B cell (primary cell): ENCODE measurements at regions not wholly inside any gene's neighbourhood (a gene's known extent, or its start where the extent isn't known, plus 50 kb on each side); places are given as distances from the start of the nearest gene placed in this dataset.

ENCODE experiments used
- ATAC-seq: fragments of 200-7000 bp; cut with Tn5 transposase; one replicate; pipeline ENCODE4 v1.10.0; 2021; ENCODE audit warnings: low read depth, mild to moderate bottlenecking, moderate number of reproducible peaks, moderate library complexity
- CTCF ChIA-PET: fragments of 350-600 bp; sonication (Branson Sonifier 250); formaldehyde crosslinking; loops from one replicate; lab custom pipeline; 2021; ENCODE audit warnings: antibody characterized with exemption, inconsistent platforms; lab: Charles Lee
- POLR2A ChIA-PET: fragments of 350-600 bp; sonication (Branson Sonifier 250); formaldehyde crosslinking; loops from one replicate; lab custom pipeline; 2021; ENCODE audit warnings: antibody characterized with exemption; lab: Charles Lee
- DNase-seq: peaks from one replicate; pipeline ENCODE4 v3.0.0; 2013
- H2AFZ ChIP-seq: 2 replicates; pipeline ENCODE4 v1.6.1; 2012; ENCODE audit warnings: mild to moderate bottlenecking, low read depth, low read length; ENCODE audit not compliant: insufficient read depth, poor library complexity, severe bottlenecking
- H3K27ac ChIP-seq, 2 donors: 1 replicate in 1 of 2; 2 replicates in 1 of 2; pipeline ENCODE4 v1.5.1; 2012 to 2013; ENCODE audit warnings: low read length in 2 of 2, mild to moderate bottlenecking in 2 of 2, moderate library complexity in 1 of 2
- H3K27me3 ChIP-seq, 4 experiments: fragments of 200-600 bp in 1 of 4; sonication (generic) in 1 of 4; replicated peaks in 1 of 4; 1 replicate in 2 of 4; 2 replicates in 2 of 4; pipeline versions ENCODE4 v1.6.1 to v1.7.0; 2013 to 2016; ENCODE audit warnings: low read length in 3 of 4, mild to moderate bottlenecking in 2 of 4, mixed read lengths in 1 of 4, moderate library complexity in 1 of 4; ENCODE audit not compliant: insufficient read depth in 4 of 4, control insufficient read depth in 3 of 4; ENCODE audit errors: control extremely low read depth in 1 of 4
- H3K36me3 ChIP-seq, 2 experiments: replicated peaks in 1 of 2; 1 replicate in 1 of 2; 2 replicates in 1 of 2; pipeline versions ENCODE4 v1.6.1 to v1.7.1; 2013; ENCODE audit warnings: low read length in 1 of 2; ENCODE audit not compliant: insufficient read depth in 2 of 2, control insufficient read depth in 1 of 2; ENCODE audit errors: control extremely low read depth in 1 of 2, extremely low read depth in 1 of 2
- H3K4me1 ChIP-seq, 2 donors: fragments of 200-600 bp in 1 of 2; sonication (generic) in 1 of 2; 1 replicate in 1 of 2; 2 replicates in 1 of 2; pipeline versions ENCODE4 v1.5.1 to v1.6.1; 2013 to 2017; ENCODE audit warnings: low read length in 2 of 2; ENCODE audit not compliant: control insufficient read depth in 2 of 2, insufficient read depth in 2 of 2
- H3K4me2 ChIP-seq: replicated peaks from 2 replicates; pipeline ENCODE3; 2012; ENCODE audit warnings: mild to moderate bottlenecking, low read depth, low read length; ENCODE audit not compliant: poor library complexity, severe bottlenecking
- H3K4me3 ChIP-seq, 5 experiments: fragments of 200-600 bp in 1 of 5; sonication (generic) in 1 of 5; 1 replicate in 3 of 5; 2 replicates in 2 of 5; pipeline versions ENCODE4 v1.5.1 to v1.7.0; 2011 to 2016; ENCODE audit warnings: low read length in 4 of 5, mild to moderate bottlenecking in 4 of 5, low read depth in 2 of 5, control low read depth in 1 of 5, moderate library complexity in 1 of 5; ENCODE audit not compliant: insufficient read depth in 1 of 5; ENCODE audit errors: control extremely low read depth in 1 of 5, extremely low read depth in 1 of 5
- H3K79me2 ChIP-seq: fragments of 200-600 bp; sonication (generic); one replicate; pipeline ENCODE4 v1.6.0; 2016; ENCODE audit warnings: low read length; ENCODE audit not compliant: control insufficient read depth, insufficient read depth
- H3K9ac ChIP-seq: fragments of 200-600 bp; sonication (generic); 2 replicates; pipeline ENCODE4 v1.6.1; 2017; ENCODE audit warnings: mild to moderate bottlenecking, low read length, moderate library complexity
- H3K9me3 ChIP-seq, 3 donors: one replicate each; pipeline versions ENCODE4 v1.6.1 to v1.7.1; 2013; ENCODE audit warnings: low read length in 2 of 3; ENCODE audit not compliant: control insufficient read depth in 2 of 3, insufficient read depth in 1 of 3; ENCODE audit errors: control extremely low read depth in 1 of 3
- H4K20me1 ChIP-seq: 2 replicates; pipeline ENCODE4 v1.6.0; 2012; ENCODE audit warnings: mild to moderate bottlenecking, low read length; ENCODE audit not compliant: insufficient read depth, control insufficient read depth, poor library complexity, severe bottlenecking
- H3K27ac Mint-ChIP-seq: one replicate; pipeline ENCODE4 v1.8.0; 2021; ENCODE audit warnings: mixed read lengths
- H3K27me3 Mint-ChIP-seq: one replicate; pipeline ENCODE4 v1.8.0; 2021; ENCODE audit warnings: mixed read lengths
- H3K4me1 Mint-ChIP-seq: one replicate; pipeline ENCODE4 v1.8.0; 2021; ENCODE audit warnings: mixed read lengths
- H3K4me3 Mint-ChIP-seq: one replicate; pipeline ENCODE4 v1.8.0; 2021; ENCODE audit warnings: mixed read lengths
- H3K9me3 Mint-ChIP-seq: one replicate; pipeline ENCODE4 v1.8.0; 2022; ENCODE audit warnings: mixed read lengths; ENCODE audit not compliant: insufficient read depth
- EZH2 ChIP-seq: IDR thresholded peaks from 2 replicates; pipeline ENCODE4 v1.6.1; 2012; ENCODE audit warnings: borderline replicate concordance, low read depth, mild to moderate bottlenecking, moderate library complexity, low read length; ENCODE audit not compliant: insufficient read depth, poor library complexity, severe bottlenecking
- WGBS: methylation state at CpG from one replicate; pipeline ENCODE4 v1.1.5; 2013; ENCODE audit warnings: missing lambda C conversion rate; ENCODE audit not compliant: insufficient coverage; 5-methylcytosine and 5-hydroxymethylcytosine counted together
- intact Hi-C: fragments of 100-400 bp; cut with micrococcal nuclease; formaldehyde crosslinking; loops from one replicate; pipeline ENCODE4 v1.10.0; 2022
- TF ChIP-seq, protein P1 (sequence below): fragments of 200-600 bp; IDR thresholded peaks from one replicate; pipeline ENCODE4 v1.8.0; 2022; ENCODE audit warnings: antibody characterized with exemption, mild to moderate bottlenecking

DNA sequence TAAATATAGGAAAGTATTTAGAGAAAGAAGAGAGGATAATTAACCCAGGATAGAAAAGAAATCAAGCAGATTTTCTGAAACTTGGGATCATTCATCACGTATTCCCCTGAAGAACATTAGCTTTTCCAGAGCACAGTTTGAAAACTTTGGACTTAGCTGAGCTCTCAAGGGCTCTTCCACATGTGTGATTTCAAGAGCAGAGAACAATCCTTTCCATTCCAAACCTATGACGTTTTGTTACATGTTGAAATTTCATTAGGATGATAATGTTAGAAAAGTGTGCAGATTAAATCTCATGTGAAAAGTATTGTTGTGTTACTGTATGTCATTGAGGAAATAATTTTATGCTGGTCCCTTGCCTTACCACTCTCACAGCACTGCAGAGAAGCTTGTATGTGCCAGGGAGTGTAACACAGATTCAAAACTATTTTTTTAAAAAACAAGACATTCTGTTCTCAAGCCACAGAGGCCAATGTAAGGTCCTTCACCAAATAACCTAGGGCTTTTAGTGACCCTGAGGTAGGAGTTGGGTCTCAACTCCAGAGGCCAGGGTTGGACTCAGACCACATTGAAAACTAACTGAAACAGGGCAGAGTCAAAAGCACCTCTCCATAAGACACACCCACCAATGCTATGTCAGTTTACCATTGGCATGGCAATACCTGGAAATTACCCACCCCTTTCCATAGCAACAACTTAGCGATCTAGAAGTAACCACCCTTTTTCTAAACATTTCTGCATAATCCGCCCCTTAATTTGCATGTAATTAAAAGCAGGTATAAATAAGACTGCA, 141.3 kb downstream of the ANXA5 start:
- Histone ChIP-seq H3K36me3 (no peaks in the 10 kb centered on the region), H3K4me1 (no peaks in the 10 kb centered on the region), H3K4me3 (no peak overlapping the region), H3K27ac (no peak overlapping the region), H3K4me2 (no peak overlapping the region), H3K9me3 (no peaks in the 10 kb centered on the region), H2AFZ (no peak overlapping the region), H3K27me3 (no peaks in the 10 kb centered on the region), H3K9ac (no peak overlapping the region), H4K20me1 (no peaks in the 10 kb centered on the region), H3K79me2 (no peaks in the 10 kb centered on the region)
- CTCF ChIA-PET, result no interaction called here
- TF ChIP-seq, protein P1, sequence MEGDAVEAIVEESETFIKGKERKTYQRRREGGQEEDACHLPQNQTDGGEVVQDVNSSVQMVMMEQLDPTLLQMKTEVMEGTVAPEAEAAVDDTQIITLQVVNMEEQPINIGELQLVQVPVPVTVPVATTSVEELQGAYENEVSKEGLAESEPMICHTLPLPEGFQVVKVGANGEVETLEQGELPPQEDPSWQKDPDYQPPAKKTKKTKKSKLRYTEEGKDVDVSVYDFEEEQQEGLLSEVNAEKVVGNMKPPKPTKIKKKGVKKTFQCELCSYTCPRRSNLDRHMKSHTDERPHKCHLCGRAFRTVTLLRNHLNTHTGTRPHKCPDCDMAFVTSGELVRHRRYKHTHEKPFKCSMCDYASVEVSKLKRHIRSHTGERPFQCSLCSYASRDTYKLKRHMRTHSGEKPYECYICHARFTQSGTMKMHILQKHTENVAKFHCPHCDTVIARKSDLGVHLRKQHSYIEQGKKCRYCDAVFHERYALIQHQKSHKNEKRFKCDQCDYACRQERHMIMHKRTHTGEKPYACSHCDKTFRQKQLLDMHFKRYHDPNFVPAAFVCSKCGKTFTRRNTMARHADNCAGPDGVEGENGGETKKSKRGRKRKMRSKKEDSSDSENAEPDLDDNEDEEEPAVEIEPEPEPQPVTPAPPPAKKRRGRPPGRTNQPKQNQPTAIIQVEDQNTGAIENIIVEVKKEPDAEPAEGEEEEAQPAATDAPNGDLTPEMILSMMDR, result no peak
- no peak for TF ChIP-seq EZH2
- no peak overlapping the region for H3K4me3 Mint-ChIP-seq
- peaks cover 2% of the 10 kb centered on the region for H3K9me3 Mint-ChIP-seq
- POLR2A ChIA-PET, result no interaction called here
- DNase-seq, result no peak
- no CpG with 5 or more reads among the region's 4 CpGs for whole genome bisulfite sequencing
- H3K27ac Mint-ChIP-seq, result no peak overlapping the region
- intact Hi-C loops, result no loop called here
- no peaks in the 10 kb centered on the region for H3K4me1 Mint-ChIP-seq
- H3K27me3 Mint-ChIP-seq, result no peaks in the 10 kb centered on the region
- no peak for ATAC-seq

- intact Hi-C loops, result no loop called here
- WGBS, result no CpG with 5 or more reads among the region's 4 CpGs
These were observed 142.4 kb downstream of the ANXA5 start for GRCh38 chr4:121554382-121554781.

More at GRCh38 chr4:121554382-121554781, 142.4 kb downstream of the ANXA5 start:
- Histone ChIP-seq H3K27me3 (no peaks in the 10 kb centered on the region), H3K4me3 (no peak overlapping the region), H3K9me3 (peaks cover 0 to 3% (median 0%) of the 10 kb centered on the region in 3 donors), H3K27ac (no peak overlapping the region), H4K20me1 (no peaks in the 10 kb centered on the region), H3K9ac (no peak overlapping the region), H3K4me2 (no peak overlapping the region), H3K79me2 (no peaks in the 10 kb centered on the region), H2AFZ (no peak overlapping the region), H3K36me3 (no peaks in the 10 kb centered on the region), H3K4me1 (no peaks in the 10 kb centered on the region)
- no peaks in the 10 kb centered on the region for H3K27me3 Mint-ChIP-seq
- TF ChIP-seq, protein P1, result no peak
- no peak for TF ChIP-seq EZH2
- no peaks in the 10 kb centered on the region for H3K4me1 Mint-ChIP-seq
- ATAC-seq, result no peak
- ChIA-PET POLR2A (no interaction called here), CTCF (no interaction called here)
- H3K9me3 Mint-ChIP-seq, result peaks cover 2% of the 10 kb centered on the region
- no peak for DNase-seq
- no peak overlapping the region for H3K4me3 Mint-ChIP-seq
- H3K27ac Mint-ChIP-seq, result no peak overlapping the region
